ENCODE measurements at regions not wholly inside any gene's neighbourhood (a gene's known extent, or its start where the extent isn't known, plus 50 kb on each side); places are given as distances from the start of the nearest gene placed in this dataset.
"Not testable (repeated sequence)": the region's sequence is repeated elsewhere in the genome, so short reads cannot be mapped to it uniquely, and the experiment has no call there.

GRCh38 chr13:58933475-58933874 lies 1230.3 kb downstream of the DIAPH3 start:
- Histone ChIP-seq H3K4me3 (no peak overlapping the region), H3K27ac (no peak overlapping the region)

GRCh38 chr13:58935689-58936088 lies 1228.0 kb downstream of the DIAPH3 start:
- no peak overlapping the region for H3K27ac ChIP-seq

GRCh38 chr13:58946274-58946673 lies 1217.5 kb downstream of the DIAPH3 start:
- no peak overlapping the region for H3K27ac ChIP-seq
- no peak overlapping the region for H3K4me3 ChIP-seq

More at GRCh38 chr13:58935689-58936088, 1228.0 kb downstream of the DIAPH3 start:
- no peak overlapping the region for H3K4me3 ChIP-seq

- no peak overlapping the region for H3K27ac ChIP-seq
- H3K4me3 ChIP-seq = no peak overlapping the region
Measured at GRCh38 chr13:58949646-58950045, 1214.1 kb downstream of the DIAPH3 start.

- H3K4me3 ChIP-seq = no peak overlapping the region
- H3K27ac ChIP-seq = no peak overlapping the region
Measured at GRCh38 chr13:58950911-58951310, 1212.8 kb downstream of the DIAPH3 start.

- Histone ChIP-seq H3K27ac (no peak overlapping the region), H3K4me3 (no peak overlapping the region)
Measured at GRCh38 chr13:58953638-58954037, 1210.1 kb downstream of the DIAPH3 start.

GRCh38 chr13:58955546-58956385 lies 1208.0 kb downstream of the DIAPH3 start:
- Histone ChIP-seq H3K27ac (no peak overlapping the region), H3K4me3 (no peak overlapping the region)

- H3K27ac ChIP-seq = not testable (repeated sequence)
Measured at GRCh38 chr13:58958097-58958496, 1205.6 kb downstream of the DIAPH3 start.

GRCh38 chr13:58960888-58961287 lies 1202.8 kb downstream of the DIAPH3 start:
- Histone ChIP-seq H3K4me3 (no peak overlapping the region), H3K27ac (no peak overlapping the region)

More at GRCh38 chr13:58958097-58958496, 1205.6 kb downstream of the DIAPH3 start:
- not testable (repeated sequence) for H3K4me3 ChIP-seq

GRCh38 chr13:58963321-58963720 lies 1200.4 kb downstream of the DIAPH3 start:
- H3K27ac ChIP-seq = no peak overlapping the region
- no peak overlapping the region for H3K4me3 ChIP-seq

- Histone ChIP-seq H3K4me3 (no peak overlapping the region), H3K27ac (no peak overlapping the region)
Measured at GRCh38 chr13:58964048-58964447, 1199.7 kb downstream of the DIAPH3 start.

GRCh38 chr13:58977085-58977484 lies 1186.6 kb downstream of the DIAPH3 start:
- H3K27ac ChIP-seq = no peak overlapping the region
- H3K4me3 ChIP-seq = no peak overlapping the region

- H3K27ac ChIP-seq = no peak overlapping the region
- no peak overlapping the region for H3K4me3 ChIP-seq
Measured at GRCh38 chr13:58978331-58978730, 1185.4 kb downstream of the DIAPH3 start.

GRCh38 chr13:58979851-58980250 lies 1183.9 kb downstream of the DIAPH3 start:
- no peak overlapping the region for H3K27ac ChIP-seq
- no peak overlapping the region for H3K4me3 ChIP-seq

- no peak overlapping the region for H3K4me3 ChIP-seq
- no peak overlapping the region for H3K27ac ChIP-seq
Measured at GRCh38 chr13:58985845-58986244, 1177.9 kb downstream of the DIAPH3 start.

- Histone ChIP-seq H3K4me3 (no peak overlapping the region), H3K27ac (no peak overlapping the region)
Measured at GRCh38 chr13:58989556-58989955, 1174.2 kb downstream of the DIAPH3 start.

- H3K4me3 ChIP-seq = no peak overlapping the region
Measured at GRCh38 chr13:58991826-58992477, 1171.8 kb downstream of the DIAPH3 start.

GRCh38 chr13:58992478-58993042 lies 1171.2 kb downstream of the DIAPH3 start:
- H3K4me3 ChIP-seq = no peak overlapping the region

More at GRCh38 chr13:58991826-58992477, 1171.8 kb downstream of the DIAPH3 start:
- peak overlapping the region in 1 of 21 experiments; percentile 45 for H3K27ac ChIP-seq

GRCh38 chr13:58994077-58994476 lies 1169.7 kb downstream of the DIAPH3 start:
- Histone ChIP-seq H3K27ac (no peak overlapping the region), H3K4me3 (no peak overlapping the region)

More at GRCh38 chr13:58992478-58993042, 1171.2 kb downstream of the DIAPH3 start:
- peak overlapping the region in 1 of 21 experiments; percentile 45 for H3K27ac ChIP-seq

- Histone ChIP-seq H3K4me3 (no peak overlapping the region), H3K27ac (no peak overlapping the region)
Measured at GRCh38 chr13:58994777-58995176, 1169.0 kb downstream of the DIAPH3 start.

- Histone ChIP-seq H3K4me3 (no peak overlapping the region), H3K27ac (no peak overlapping the region)
Measured at GRCh38 chr13:58998716-58999115, 1165.0 kb downstream of the DIAPH3 start.

Measured in skin epidermis (tissue), 12 donors.